H1 (cell line): ENCODE measurements at regions not wholly inside any gene's neighbourhood (a gene's known extent, or its start where the extent isn't known, plus 50 kb on each side); places are given as distances from the start of the nearest gene placed in this dataset.

Source experiments
- CHD2 ChIP-seq: IDR thresholded peaks from 2 replicates; pipeline ENCODE4 v1.6.1; 2012; ENCODE audit warnings: low read length, improper control_type of control experiment
- EGR1 ChIP-seq: IDR thresholded peaks from 2 replicates; pipeline ENCODE4 v1.6.1; 2011; ENCODE audit warnings: low read depth, low read length, borderline replicate concordance
- EZH2 ChIP-seq: fragments of 200-600 bp; sonication (generic); IDR thresholded peaks from 2 replicates; pipeline ENCODE4 v1.7.1; 2012; ENCODE audit warnings: low read depth, mild to moderate bottlenecking, moderate library complexity, low read length, inconsistent platforms; ENCODE audit not compliant: severe bottlenecking
- JUN ChIP-seq: IDR thresholded peaks from 2 replicates; pipeline ENCODE4 v1.6.1; 2011; ENCODE audit warnings: low read depth, mild to moderate bottlenecking, improper control_type of control experiment, low read length
- KDM1A ChIP-seq: fragments of 200-600, 300-600 bp; sonication (generic); IDR thresholded peaks from 2 replicates; pipeline ENCODE4 v1.7.1; 2016; ENCODE audit warnings: mild to moderate bottlenecking, low read length, borderline replicate concordance
- RAD21 ChIP-seq, 2 experiments: IDR thresholded peaks in 1 of 2; conservative IDR thresholded peaks in 1 of 2; 2 replicates each; pipeline ENCODE4 v1.6.1; 2011; ENCODE audit warnings: low read depth in 2 of 2, low read length in 2 of 2, improper control_type of control experiment in 1 of 2, inconsistent platforms in 1 of 2, mild to moderate bottlenecking in 1 of 2, moderate library complexity in 1 of 2
- SP4 ChIP-seq: IDR thresholded peaks from 2 replicates; pipeline ENCODE4 v1.6.1; 2012; ENCODE audit warnings: low read length, inconsistent platforms
- SRF ChIP-seq: IDR thresholded peaks from 2 replicates; pipeline ENCODE4 v1.6.1; 2011; ENCODE audit warnings: mild to moderate bottlenecking, low read depth, low read length, moderate library complexity
- YY1 ChIP-seq: IDR thresholded peaks from 2 replicates; pipeline ENCODE4 v1.6.1; 2011; ENCODE audit warnings: low read depth, mild to moderate bottlenecking, low read length

GRCh38 chr1:212182171-212182570 is 103.0 kb upstream of the PPP2R5A start (continued):
- TF ChIP-seq JUN, result no peak
- TF ChIP-seq EZH2, result no peak
- TF ChIP-seq EGR1, result no peak
- TF ChIP-seq YY1, result no peak
- TF ChIP-seq SRF, result no peak
- no peak for TF ChIP-seq RAD21 (IDR thresholded peaks at IDR 0.05 in 1 of 2, conservative IDR thresholded peaks at IDR 0.05 in 1 of 2; ENCODE audit: low read depth in 2 of 2, low read length in 2 of 2)
- no peak for TF ChIP-seq KDM1A
- TF ChIP-seq CHD2, result no peak
- TF ChIP-seq SP4, result no peak
